ENCODE measurements at regions not wholly inside any gene's neighbourhood (a gene's known extent, or its start where the extent isn't known, plus 50 kb on each side); places are given as distances from the start of the nearest gene placed in this dataset.

GRCh38 chr3:71975573-71975972 is 190.6 kb upstream of the PROK2 start:
- DNase-seq (ENCODE audit: low read depth in 1 of 2, low spot score in 2 of 2): no peak
- no peaks in the 10 kb centered on the region for H3K79me1 ChIP-seq (ENCODE audit: low read depth, low read length)
- no peak overlapping the region for H3K27ac ChIP-seq (ENCODE audit: low read depth, low read length)
- H4K5ac ChIP-seq (ENCODE audit: insufficient read length, low read depth, low read length): no peak overlapping the region
- TF ChIP-seq RFX5 (IDR thresholded peaks at IDR 0.05; ENCODE audit: borderline replicate concordance, low read depth, low read length) (no peak), CBX5 (IDR thresholded peaks at IDR 0.05; ENCODE audit: low read depth, low read length) (no peak), ATF3 (IDR thresholded peaks at IDR 0.05; ENCODE audit: insufficient read depth, low read depth, low read length) (no peak), POLR2A (IDR thresholded peaks at IDR 0.05; ENCODE audit: control extremely low read depth in 1 of 2, low read depth in 2 of 2, low read length in 2 of 2) (no peak), SP2 (IDR thresholded peaks at IDR 0.05; ENCODE audit: low read length) (no peak)
- TF ChIP-seq, protein P1, sequence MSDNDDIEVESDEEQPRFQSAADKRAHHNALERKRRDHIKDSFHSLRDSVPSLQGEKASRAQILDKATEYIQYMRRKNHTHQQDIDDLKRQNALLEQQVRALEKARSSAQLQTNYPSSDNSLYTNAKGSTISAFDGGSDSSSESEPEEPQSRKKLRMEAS (IDR thresholded peaks at IDR 0.05): no peak
- H2BK15ac ChIP-seq (ENCODE audit: low read length): no peak overlapping the region
- no peak overlapping the region for H2AK5ac ChIP-seq (ENCODE audit: low read depth, low read length)
- ChIA-PET POLR2A (ENCODE audit: partially characterized antibody) (no interaction called here), CTCF (ENCODE audit: partially characterized antibody) (interaction anchor here (1.0 to 2.4 kb wide), 5 partner anchors 9 to 34 kb away, joined by 3 to 7 read pairs (median 6); no protein-coding TSS in a partner anchor)
- peaks cover 0 to 3% of the 10 kb centered on the region in 2 experiments; a peak in 1 of 4 replicates for H3K9me3 ChIP-seq (ENCODE audit: insufficient read depth in 2 of 2, low read depth in 1 of 2, low read length in 1 of 2)
- no peak overlapping the region for H3K9ac ChIP-seq (replicated peaks in 1 of 4; ENCODE audit: extremely low read depth in 1 of 4, low read depth in 3 of 4, low read length in 3 of 4)
- H3K4me2 ChIP-seq (ENCODE audit: insufficient read depth in 1 of 2, low read depth in 2 of 2, low read length in 2 of 2): no peak overlapping the region
- H3K18ac ChIP-seq (ENCODE audit: extremely low read depth, low read length): no peak overlapping the region
- no peaks in the 10 kb centered on the region for H4K20me1 ChIP-seq (replicated peaks in 1 of 2; ENCODE audit: control insufficient read depth in 1 of 2, insufficient read depth in 2 of 2, low read length in 2 of 2)
- H4K8ac ChIP-seq (ENCODE audit: extremely low read depth, insufficient read depth, low read length): no peak overlapping the region; the same call in 1 of the 2 replicates
- no peaks in the 10 kb centered on the region for H3K79me2 ChIP-seq (ENCODE audit: control insufficient read depth in 1 of 2, insufficient read depth in 2 of 2, low read length in 2 of 2)
- no peak overlapping the region for H2BK120ac ChIP-seq (replicated peaks; ENCODE audit: low read depth, low read length)
- no peak for FAIRE-seq
- H3K56ac ChIP-seq (replicated peaks; ENCODE audit: insufficient read length, low read depth, low read length): no peak overlapping the region
- no peaks in the 10 kb centered on the region for H3K36me3 ChIP-seq (ENCODE audit: control insufficient read depth in 2 of 4, insufficient read depth in 4 of 4, low read length in 3 of 4)
- no peak overlapping the region for H3K14ac ChIP-seq (ENCODE audit: insufficient read length)
- H3K4me3 ChIP-seq (ENCODE audit: extremely low read depth in 1 of 4, insufficient read depth in 2 of 4, low read depth in 3 of 4, low read length in 4 of 4): no peak overlapping the region
- H3K4me1 ChIP-seq (replicated peaks in 1 of 4; ENCODE audit: control insufficient read depth in 3 of 4, insufficient read depth in 4 of 4, low read length in 3 of 4): no peaks in the 10 kb centered on the region
- H2BK5ac ChIP-seq (ENCODE audit: low read depth, low read length): no peak overlapping the region
- H3K23me2 ChIP-seq (ENCODE audit: low read depth, low read length): no peaks in the 10 kb centered on the region
- no peak overlapping the region for H3K23ac ChIP-seq (ENCODE audit: insufficient read length)
- no peak overlapping the region for H4K91ac ChIP-seq (replicated peaks; ENCODE audit: insufficient read length, low read length)
- WGBS, 2 experiments (ENCODE audit: extremely low coverage in 1 of 2, insufficient coverage in 1 of 2, insufficient read length in 1 of 2, insufficient replicate concordance in 2 of 2, low coverage in 1 of 2, low lambda C conversion rate in 2 of 2, missing lambda C conversion rate in 1 of 2): 100% methylated on average over 2 of the region's 2 CpGs; no CpG with 5 or more reads in 1 of the 2 experiments
- no peak overlapping the region for H2BK12ac ChIP-seq (ENCODE audit: low read depth, low read length)
- H2BK20ac ChIP-seq (ENCODE audit: low read length): no peak overlapping the region
- no peak overlapping the region for H3K4ac ChIP-seq (replicated peaks; ENCODE audit: insufficient read length, low read depth, low read length)
- H2AFZ ChIP-seq (ENCODE audit: low read length): no peak overlapping the region
- H3K27me3 ChIP-seq (replicated peaks in 1 of 4; ENCODE audit: control insufficient read depth in 3 of 4, extremely low read depth in 1 of 4, insufficient read depth in 3 of 4, low read length in 3 of 4): no peaks in the 10 kb centered on the region

Measured in H1 (cell line).